Esophagus mucosa (tissue), 1 donor: ENCODE measurements at regions not wholly inside any gene's neighbourhood (a gene's known extent, or its start where the extent isn't known, plus 50 kb on each side); places are given as distances from the start of the nearest gene placed in this dataset.
"Not testable (repeated sequence)": the region's sequence is repeated elsewhere in the genome, so short reads cannot be mapped to it uniquely, and the experiment has no call there.

Experiments used
- ATAC-seq: fragments of 200-7000 bp; cut with Tn5 transposase; one replicate; pipeline ENCODE4 v1.9.1; 2020
- donor health status: DM: yes; HTN: yes; CAD: no.

DNA sequence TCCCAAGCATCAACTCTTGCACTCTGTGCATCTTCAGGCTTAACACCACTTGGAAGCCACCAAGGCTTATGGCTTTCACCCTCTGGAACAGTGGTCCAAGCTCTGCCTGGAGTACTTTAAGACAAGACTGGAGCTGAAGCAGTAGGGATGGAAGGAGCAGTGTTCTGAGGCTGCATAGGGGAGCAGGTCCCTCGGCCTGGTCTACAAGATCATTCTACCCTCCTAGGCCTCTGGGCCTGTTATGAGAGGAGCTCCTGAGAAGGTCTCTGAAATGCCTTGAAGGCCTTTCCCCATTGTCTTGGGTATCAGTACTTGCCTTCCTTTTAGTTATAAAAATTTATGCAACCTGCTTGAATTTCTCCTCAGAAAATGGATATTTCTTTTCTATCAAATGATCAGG is 286.7 kb downstream of the CPXCR1 start:
- ATAC-seq, result no peak

DNA sequence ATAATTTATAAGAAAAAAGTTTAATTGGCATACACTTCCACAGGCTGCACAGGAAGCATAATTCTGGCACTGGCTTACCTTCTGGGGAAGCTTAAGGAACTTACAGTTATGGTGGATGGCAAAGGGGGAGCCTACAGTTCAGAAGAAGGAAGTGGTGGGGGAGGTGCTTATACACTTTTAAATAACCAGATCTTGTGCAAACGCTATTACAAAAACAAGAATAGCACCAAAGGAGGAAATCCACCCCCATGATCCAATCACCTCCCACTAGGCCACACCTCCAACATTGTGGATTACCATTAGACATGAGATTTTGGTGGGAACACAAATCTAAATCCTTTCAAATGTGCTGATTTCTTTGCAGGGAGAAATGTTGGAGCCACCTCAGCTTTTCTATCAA is 287.7 kb downstream of the CPXCR1 start:
- ATAC-seq, result no peak

DNA sequence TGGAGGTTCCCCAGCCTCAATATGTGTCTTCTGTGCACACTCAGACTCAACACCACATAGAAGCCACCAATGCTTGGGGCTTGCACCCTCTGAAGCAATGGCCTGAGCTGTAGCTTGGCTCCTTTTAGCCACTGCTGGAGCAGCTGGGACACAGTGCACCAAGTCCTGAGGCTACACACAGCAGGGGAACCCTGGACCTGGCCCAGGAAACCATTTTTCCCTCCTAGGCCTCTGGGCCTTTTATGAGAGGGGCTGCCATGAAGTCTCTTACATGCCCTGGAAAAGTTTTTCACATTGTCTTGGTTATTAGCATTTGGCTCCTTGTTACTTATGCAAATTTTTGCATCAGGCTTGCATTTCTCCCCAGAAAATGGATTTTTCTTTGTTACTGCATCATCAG is 306.2 kb downstream of the CPXCR1 start:
- no peak for ATAC-seq

DNA sequence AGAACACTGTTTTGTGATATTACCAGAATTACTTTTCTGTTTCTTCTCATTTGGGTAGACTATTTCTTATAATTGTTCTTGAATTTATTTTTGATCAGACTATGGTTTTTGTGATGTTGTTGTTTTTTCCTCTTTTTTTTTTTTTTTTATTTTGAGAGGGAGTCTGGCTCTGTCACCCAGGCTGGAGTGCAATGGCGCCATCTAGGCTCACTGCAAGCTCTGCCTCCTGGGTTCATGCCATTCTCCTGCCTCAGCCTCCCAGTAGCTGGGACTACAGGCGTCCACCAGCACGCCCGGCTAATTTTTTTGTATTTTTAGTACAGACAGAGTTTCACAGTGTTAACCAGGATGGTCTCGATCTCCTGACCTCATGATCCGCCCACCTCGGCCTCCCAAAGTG is 352.6 kb downstream of the CPXCR1 start:
- not testable (repeated sequence) for ATAC-seq

DNA sequence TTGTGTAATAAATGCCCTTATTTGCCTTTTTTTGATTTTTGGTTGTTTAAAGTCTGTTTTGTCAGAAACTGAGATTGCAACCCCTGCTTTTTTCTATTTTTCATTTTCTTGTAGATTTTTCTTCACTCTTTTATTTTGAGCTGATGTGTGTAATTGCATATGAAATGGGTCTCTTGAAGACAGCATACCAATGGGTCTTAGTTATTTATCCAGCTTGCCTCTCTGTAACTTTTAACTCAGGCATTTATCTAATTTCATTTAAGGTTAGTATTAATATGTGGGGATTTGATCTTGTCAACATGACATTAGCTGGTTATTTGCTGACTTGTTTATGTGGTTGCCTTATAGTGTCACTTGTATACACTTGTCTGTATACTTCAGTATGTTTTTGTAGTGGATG is 378.0 kb downstream of the CPXCR1 start:
- no peak for ATAC-seq
